ENCODE measurements at regions not wholly inside any gene's neighbourhood (a gene's known extent, or its start where the extent isn't known, plus 50 kb on each side); places are given as distances from the start of the nearest gene placed in this dataset.

- DNase-seq (ENCODE audit: low spot score) = no peak
These were observed 98.2 kb downstream of the PDCL3 start for GRCh38 chr2:100660851-100661584.

GRCh38 chr2:100662866-100663265 lies 100.1 kb downstream of the PDCL3 start:
- no peak for DNase-seq (ENCODE audit: low spot score)

- no peak for DNase-seq (ENCODE audit: low spot score)
These were observed 101.4 kb downstream of the PDCL3 start for GRCh38 chr2:100664021-100664755.

- no peak for DNase-seq (ENCODE audit: low spot score)
These were observed 101.9 kb downstream of the PDCL3 start for GRCh38 chr2:100664756-100665101.

GRCh38 chr2:100666996-100667395 lies 104.2 kb downstream of the PDCL3 start:
- DNase-seq (ENCODE audit: low spot score) = no peak

- DNase-seq (ENCODE audit: low spot score) = no peak
These were observed 105.0 kb downstream of the PDCL3 start for GRCh38 chr2:100667801-100668200.

- DNase-seq (ENCODE audit: low spot score) = peak; percentile 38
These were observed 107.4 kb downstream of the PDCL3 start for GRCh38 chr2:100670232-100670631.

- DNase-seq (ENCODE audit: low spot score) = no peak
These were observed 110.3 kb downstream of the PDCL3 start for GRCh38 chr2:100673115-100673514.

GRCh38 chr2:100673691-100674485 lies 111.1 kb downstream of the PDCL3 start:
- no peak for DNase-seq (ENCODE audit: low spot score)

- DNase-seq (ENCODE audit: low spot score) = no peak
These were observed 111.9 kb downstream of the PDCL3 start for GRCh38 chr2:100674666-100675065.

- DNase-seq (ENCODE audit: low spot score) = no peak
These were observed 112.6 kb downstream of the PDCL3 start for GRCh38 chr2:100675373-100675772.

- no peak for DNase-seq (ENCODE audit: low spot score)
These were observed 113.1 kb downstream of the PDCL3 start for GRCh38 chr2:100675855-100676254.

GRCh38 chr2:100676346-100676745 lies 113.6 kb downstream of the PDCL3 start:
- no peak for DNase-seq (ENCODE audit: low spot score)

GRCh38 chr2:100677611-100678185 lies 114.9 kb downstream of the PDCL3 start:
- DNase-seq (ENCODE audit: low spot score) = no peak

GRCh38 chr2:100679211-100679610 lies 116.4 kb downstream of the PDCL3 start:
- no peak for DNase-seq (ENCODE audit: low spot score)

- DNase-seq (ENCODE audit: low spot score) = no peak
These were observed 119.7 kb downstream of the PDCL3 start for GRCh38 chr2:100682536-100682935.

- DNase-seq (ENCODE audit: low spot score) = no peak
These were observed 120.4 kb downstream of the PDCL3 start for GRCh38 chr2:100683231-100683630.

- DNase-seq (ENCODE audit: low spot score) = no peak
These were observed 128.1 kb upstream of the NPAS2 start for GRCh38 chr2:100691846-100692245.

- no peak for DNase-seq (ENCODE audit: low spot score)
These were observed 127.6 kb upstream of the NPAS2 start for GRCh38 chr2:100692381-100692780.

GRCh38 chr2:100692906-100693305 lies 127.0 kb upstream of the NPAS2 start:
- DNase-seq (ENCODE audit: low spot score) = no peak

- DNase-seq (ENCODE audit: low spot score) = no peak
These were observed 120.8 kb upstream of the NPAS2 start for GRCh38 chr2:100699131-100699530.

- no peak for DNase-seq (ENCODE audit: low spot score)
These were observed 117.4 kb upstream of the NPAS2 start for GRCh38 chr2:100702438-100703109.
